CD4-positive, alpha-beta T cell treated with Interleukin-4 for 4 hours (primary cell): ENCODE measurements at regions not wholly inside any gene's neighbourhood (a gene's known extent, or its start where the extent isn't known, plus 50 kb on each side); places are given as distances from the start of the nearest gene placed in this dataset.
"Not testable (repeated sequence)": the region's sequence is repeated elsewhere in the genome, so short reads cannot be mapped to it uniquely, and the experiment has no call there.

Experiments used
- DNase-seq: peaks from one replicate; pipeline ENCODE4 v3.0.0-alpha.2; 2020

- DNase-seq = no peak
Observed at GRCh38 chr7:145916776-145917175, 199.8 kb upstream of the CNTNAP2 start.

DNA sequence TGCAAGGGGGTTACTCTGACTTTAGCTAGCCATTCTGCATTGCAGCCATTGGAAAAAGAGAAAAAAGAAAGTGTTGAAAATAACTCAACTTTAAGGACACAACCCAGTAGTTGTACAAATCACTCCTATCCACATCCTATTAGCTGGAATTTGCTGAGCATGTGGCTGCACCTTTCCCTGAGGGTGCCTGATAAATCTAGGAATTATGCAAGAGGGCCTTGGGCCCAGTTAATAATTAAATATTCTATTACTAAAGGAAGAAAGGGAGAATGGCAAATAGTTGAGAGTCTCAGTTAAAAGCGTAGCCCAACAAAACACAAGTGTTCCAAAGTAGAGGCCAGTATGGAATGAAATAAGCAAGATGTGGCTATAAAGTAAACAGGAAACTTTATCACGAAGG, 200.9 kb upstream of the CNTNAP2 start:
- DNase-seq = no peak

DNA sequence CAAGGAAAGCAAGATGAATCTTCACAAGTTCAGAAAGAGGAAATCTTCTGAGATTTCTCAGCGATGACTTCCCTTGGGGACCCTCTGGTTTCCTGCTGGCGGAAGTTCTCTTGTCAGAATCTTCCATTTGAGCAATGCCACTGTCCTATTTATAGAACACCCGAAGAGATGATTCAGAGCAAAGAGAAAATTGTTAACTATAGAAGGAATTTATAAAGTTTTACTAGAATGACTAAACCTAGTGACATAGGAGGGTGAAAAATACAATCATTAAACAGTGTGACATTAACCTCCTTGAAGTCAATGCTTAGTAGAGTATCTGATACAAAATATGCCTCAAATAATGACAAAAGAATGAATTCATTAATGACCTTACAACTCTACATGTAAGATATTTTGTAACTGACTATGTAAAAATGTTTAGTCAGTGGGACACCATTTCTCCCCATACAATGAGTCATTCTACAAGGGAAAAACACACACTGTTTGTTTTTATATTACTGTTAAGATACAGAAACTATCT, 206.5 kb upstream of the CNTNAP2 start:
- DNase-seq = no peak

DNA sequence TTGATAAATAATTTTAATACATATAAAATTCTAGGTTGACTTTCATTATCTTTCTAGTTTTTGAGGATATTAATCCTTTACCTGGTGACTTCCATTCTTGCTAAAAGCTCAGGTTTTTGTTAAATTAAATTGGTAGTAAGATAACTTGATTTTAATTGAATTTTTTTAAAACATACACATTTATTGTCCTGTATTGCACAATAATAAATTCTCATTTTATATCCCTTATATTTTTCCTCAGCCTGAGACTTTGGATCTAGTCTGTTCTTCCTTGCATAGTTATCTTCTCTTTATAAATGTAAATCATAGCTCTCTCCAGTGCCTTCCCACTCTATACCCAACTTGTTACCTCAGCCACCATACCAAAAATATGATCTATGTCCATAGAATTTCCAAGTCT, 212.9 kb upstream of the CNTNAP2 start:
- no peak for DNase-seq

GRCh38 chr7:145902123-145902522, 214.5 kb upstream of the CNTNAP2 start:
- DNase-seq = no peak

- DNase-seq = no peak
Observed at GRCh38 chr7:145899938-145900337, 216.7 kb upstream of the CNTNAP2 start.

DNA sequence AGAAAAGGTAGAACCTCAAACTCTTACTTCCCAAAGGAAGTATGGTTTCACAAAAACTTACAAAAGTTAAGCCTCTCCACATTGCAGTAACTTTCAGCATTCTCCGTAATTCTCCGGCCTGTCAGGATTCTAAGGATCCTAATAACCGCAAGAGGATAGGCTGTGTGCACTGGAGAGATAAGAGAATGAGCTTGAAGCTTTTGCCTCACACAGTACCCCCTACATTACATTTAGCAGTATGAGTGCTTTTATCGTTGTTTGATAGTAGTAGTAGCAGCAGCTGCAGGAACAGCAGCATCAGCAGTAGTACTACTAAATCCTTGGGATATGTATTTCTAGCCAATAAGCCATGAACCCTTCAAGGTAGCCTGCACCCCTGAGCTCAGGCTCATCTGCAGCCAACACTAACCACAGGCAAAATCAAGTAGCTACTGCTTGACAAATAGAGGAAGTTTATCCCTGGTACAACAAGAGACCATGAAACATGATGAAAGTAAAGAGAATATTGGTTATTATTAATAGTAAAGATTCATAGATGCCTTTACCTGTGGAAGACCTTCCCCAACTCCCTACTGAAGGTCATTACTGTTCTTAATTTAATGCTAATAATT, 222.6 kb upstream of the CNTNAP2 start:
- DNase-seq = no peak

- no peak for DNase-seq
Observed at GRCh38 chr7:145884716-145885514, 231.7 kb upstream of the CNTNAP2 start.

DNA sequence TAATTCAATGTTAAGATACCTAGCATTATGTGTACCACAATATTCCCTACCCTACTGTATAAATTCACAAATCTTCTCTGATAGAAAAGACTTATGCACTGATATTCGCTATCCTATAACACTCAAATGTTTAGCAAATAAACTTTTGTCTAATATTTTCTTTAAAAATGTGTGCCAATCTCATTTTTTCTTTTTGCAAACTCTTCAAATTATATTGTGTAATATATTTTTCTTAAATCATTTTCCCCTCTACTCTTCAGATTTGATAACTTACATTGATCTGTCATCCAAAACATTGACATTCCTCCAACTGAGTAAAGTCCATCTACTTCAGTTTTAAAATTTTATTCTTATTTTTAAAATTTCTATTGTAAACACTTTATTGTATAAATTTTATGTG, 240.2 kb upstream of the CNTNAP2 start:
- DNase-seq = no peak

- DNase-seq = no peak
Observed at GRCh38 chr7:145875267-145875666, 241.3 kb upstream of the CNTNAP2 start.

DNA sequence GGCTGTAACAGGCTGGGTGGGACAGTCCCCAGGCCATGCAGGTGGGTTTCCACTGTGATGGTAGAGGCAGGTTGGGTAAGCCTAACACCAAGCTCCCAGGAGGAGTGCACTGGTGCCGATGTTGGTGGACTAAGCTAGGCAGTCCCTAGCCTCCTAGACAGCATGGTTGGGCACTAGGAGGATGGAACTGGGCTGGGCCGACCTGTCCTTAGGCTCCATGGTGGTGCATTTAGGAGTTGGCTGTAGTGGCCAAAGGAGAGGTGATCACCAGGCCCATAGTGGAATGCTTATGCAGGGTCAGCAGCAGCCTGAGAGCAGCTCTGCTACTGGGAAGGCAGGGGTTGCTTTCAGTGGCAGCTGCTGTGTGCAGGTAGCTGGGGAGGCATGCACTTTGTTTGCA, 247.7 kb upstream of the CNTNAP2 start:
- DNase-seq = no peak

DNA sequence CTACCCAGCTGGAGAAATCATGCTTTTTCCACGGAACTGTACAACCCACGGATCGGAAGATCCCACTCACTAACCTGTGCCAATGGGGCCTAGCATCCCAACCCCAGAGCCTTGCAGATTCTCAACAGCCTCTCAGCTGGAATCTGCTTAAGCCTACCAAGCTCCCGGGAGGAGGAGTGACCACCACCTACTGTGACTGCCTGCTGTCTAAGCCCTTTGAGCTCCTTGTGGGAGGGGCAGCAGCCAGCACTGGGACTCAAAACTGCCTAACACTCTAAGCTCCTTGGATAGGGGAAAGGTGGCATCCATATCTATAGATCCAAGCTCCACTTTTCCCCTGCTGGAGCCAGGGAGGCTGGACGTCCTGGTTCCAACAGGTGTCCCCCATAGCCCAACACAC, 254.4 kb upstream of the CNTNAP2 start:
- DNase-seq = no peak

- DNase-seq = no peak
Observed at GRCh38 chr7:145860809-145861208, 255.8 kb upstream of the CNTNAP2 start.

- DNase-seq = no peak
Observed at GRCh38 chr7:145850636-145851035, 266.0 kb upstream of the CNTNAP2 start.

GRCh38 chr7:145848691-145849090, 267.9 kb upstream of the CNTNAP2 start:
- DNase-seq = no peak

- no peak for DNase-seq
Observed at GRCh38 chr7:145845345-145845744, 271.3 kb upstream of the CNTNAP2 start.

DNA sequence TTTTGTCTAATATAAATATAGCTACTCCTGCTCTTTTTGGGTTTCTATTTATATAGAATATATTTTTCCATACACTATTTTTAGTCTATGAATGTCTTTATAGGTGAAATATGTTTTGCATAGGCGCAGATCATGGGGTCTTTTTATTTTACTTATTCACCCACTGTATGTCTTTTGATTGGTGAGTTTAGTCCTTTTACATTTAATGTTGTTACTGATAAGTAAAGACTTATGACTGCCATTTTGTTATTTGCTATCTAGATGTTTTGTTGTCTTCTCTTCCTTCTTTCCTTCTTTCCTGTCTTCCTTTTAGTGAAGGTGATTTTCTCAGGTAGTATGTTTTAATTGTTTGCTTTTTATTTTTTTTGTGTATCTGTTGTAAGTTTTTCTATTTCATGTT, 276.8 kb upstream of the CNTNAP2 start:
- no peak for DNase-seq

DNA sequence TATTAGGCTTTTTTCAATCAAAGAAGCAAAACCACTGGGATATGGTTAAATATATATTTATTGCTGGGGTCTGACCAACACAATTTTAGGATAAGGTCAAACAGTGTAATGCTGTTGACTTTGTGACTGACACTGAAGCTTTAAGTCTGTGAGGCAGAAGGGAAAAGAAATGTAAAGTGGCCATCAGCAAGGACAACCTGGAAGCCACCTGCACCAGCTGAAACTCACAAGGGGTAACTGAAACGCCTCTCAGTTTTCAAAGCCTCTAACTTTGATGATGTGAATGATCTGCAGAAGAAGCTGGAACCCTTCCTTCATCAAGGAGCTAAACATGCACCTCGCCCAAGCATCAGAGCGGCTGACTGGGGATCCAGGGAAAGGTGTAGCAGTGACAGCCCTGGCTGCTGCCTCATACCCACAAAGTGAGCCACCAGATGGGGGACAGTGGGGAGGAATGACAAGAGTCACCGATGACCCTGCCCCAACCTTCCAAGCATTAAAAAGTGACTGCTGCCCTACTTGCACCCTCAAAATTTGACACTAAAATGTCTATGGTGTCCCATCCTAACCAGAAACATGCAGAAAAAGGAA, 284.9 kb upstream of the CNTNAP2 start:
- no peak for DNase-seq

- DNase-seq = no peak
Observed at GRCh38 chr7:145817687-145818086, 298.9 kb upstream of the CNTNAP2 start.

DNA sequence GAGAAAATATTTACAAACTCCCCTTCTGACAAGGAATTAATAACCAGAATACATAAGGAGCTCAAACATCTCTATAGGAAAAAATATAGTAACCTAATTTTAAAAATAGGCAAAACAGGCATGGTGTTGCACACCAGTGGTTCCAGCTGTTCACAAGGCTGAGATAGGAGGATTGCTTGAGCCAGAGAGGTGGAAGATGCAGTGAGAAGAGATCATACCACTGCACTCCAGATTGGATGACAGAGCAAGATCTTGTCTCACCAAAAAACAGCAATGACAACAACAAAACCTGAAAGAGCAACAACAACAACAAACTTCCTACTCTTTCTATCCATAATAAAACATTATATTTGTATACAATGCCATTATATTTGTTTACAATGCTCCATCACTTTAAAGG, 304.4 kb upstream of the CNTNAP2 start:
- DNase-seq = no peak

DNA sequence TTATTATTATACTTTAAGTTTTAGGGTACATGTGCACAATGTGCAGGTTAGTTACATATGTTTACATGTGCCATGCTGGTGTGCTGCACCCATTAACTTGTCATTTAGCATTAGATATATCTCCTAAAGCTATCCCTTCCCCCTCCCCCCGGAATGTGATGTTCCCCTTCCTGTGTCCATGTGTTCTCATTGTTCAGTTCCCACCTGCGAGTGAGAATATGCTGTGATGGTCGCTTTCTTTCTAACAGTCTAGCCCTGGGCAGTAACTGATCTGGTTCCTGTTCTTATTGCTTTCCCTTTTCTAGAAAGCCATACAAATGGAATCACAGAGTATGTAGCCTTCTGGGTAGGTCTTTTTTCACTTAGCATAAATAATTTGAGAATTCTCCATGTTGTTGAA, 311.1 kb upstream of the CNTNAP2 start:
- DNase-seq = not testable (repeated sequence)

DNA sequence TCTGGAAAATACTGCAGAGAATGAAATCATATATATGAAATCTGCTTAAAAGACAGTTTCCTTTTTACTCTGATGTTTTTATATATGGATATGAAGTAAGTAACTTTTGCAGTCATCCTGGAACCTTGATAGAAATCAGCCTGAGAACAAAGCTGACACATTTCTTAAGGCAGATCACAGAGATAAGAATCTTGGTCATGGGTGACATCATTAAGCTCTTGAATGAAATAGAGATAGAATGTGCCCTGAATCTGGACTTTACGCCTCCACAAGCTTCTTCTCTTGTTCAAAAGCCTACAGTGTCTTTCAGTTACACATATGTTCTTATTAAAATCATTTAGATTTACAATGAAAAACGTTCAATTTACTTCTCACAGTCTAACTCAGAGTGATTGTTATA, 319.1 kb upstream of the CNTNAP2 start:
- no peak for DNase-seq

- no peak for DNase-seq
Observed at GRCh38 chr7:145795132-145795531, 321.5 kb upstream of the CNTNAP2 start.
